ENCODE measurements at regions not wholly inside any gene's neighbourhood (a gene's known extent, or its start where the extent isn't known, plus 50 kb on each side); places are given as distances from the start of the nearest gene placed in this dataset.
A peak's percentile ranks its signal among the peaks of the same experiment; 100 is the strongest.
"Not testable (repeated sequence)": the region's sequence is repeated elsewhere in the genome, so short reads cannot be mapped to it uniquely, and the experiment has no call there.

- no peak for DNase-seq
These were observed 171.2 kb downstream of the TEX29 start for GRCh38 chr13:111491659-111492058.

DNA sequence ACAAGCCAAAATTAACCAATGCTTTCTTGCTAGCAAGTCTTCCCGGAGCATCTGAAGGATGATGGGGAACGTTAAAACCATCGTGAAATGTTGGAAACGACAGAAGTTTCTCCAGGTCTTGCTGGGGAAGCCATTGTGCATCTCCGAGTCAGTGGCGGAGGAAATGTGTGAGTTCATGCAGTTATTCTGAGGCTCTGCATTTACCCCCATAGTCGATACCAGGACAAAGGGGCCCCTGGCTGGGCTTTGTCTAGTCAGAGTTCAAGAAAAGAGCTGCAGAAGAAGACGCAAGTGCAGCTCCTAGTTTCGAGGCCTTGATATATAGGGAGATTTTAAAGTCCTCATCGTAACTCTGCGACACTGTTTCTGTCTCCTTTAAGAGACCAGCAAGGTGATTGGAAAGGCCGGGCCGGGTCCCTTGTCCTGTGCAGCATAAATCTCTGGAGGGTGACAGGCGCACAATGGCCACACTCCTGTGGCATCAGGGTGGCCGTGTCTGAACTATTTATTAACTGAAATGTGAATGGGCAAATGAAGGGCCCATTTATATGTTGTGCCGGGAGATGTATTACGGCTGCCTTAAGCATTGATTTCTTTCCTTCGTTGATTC is 172.0 kb downstream of the TEX29 start:
- DNase-seq: no peak

DNA sequence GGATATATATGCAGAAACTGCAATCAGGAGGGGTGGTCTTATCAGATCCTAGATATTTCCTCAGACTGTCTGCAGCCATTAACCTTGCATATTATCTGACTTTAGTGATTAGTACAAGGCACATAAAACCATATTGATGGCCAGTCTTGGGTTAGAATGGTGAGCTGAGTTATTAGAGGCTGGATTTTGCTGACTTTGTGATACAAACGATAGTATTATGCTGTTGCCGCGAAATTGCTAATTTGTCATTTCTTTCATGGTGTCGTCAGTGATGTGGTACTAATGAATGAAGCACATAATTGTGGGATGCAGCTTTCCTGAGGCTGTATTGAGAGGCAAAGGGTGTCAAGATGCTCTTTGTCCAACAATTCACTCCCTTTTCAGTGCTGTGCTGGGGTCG is 172.5 kb downstream of the TEX29 start:
- DNase-seq: no peak

DNA sequence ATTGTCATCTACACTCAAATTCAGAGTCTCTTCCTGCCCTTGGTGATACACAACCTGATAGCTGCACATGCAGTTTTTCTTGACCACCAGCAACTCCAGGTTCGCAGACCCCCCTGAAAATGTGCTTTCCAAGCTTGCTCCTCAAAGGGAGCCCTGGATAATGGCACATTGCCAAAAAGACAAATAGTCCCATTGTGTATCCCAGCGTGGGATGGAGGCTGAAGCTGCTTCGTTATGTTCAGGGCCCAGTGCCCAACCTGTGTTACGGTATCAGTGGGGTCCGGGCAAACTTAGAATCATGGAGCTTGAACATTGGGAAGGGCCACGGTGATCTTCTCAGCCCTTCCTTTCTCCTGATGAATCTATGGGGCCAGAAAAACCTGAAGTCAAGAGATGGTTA is 173.0 kb downstream of the TEX29 start:
- DNase-seq: no peak

- DNase-seq: no peak
These were observed 174.2 kb downstream of the TEX29 start for GRCh38 chr13:111494641-111495040.

- not testable (repeated sequence) for DNase-seq
These were observed 181.4 kb downstream of the TEX29 start for GRCh38 chr13:111501596-111502535.

DNA sequence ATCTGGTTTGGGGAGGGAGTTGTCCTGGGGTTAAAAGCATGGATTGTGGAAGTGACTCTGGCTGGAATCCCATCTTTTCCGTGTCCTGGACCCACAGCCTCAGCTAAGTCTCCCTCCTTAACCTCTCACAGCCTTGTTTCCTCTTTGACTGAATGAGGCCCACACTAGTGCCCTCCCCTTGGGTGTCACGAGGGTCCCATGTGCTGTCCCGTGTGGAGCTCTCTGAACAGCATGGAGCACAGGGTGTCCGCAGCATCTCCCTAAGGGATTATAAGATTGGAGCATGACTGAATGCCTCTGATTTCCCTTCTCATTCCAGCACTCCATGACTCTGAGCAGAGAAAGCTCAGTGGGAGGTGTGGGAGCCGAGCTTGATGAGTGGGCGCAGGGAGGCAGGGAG is 182.5 kb downstream of the TEX29 start:
- DNase-seq: no peak

- peak in 2 of 58 donors; percentile 3 to 7 for DNase-seq
These were observed 182.9 kb downstream of the TEX29 start for GRCh38 chr13:111503376-111503775.

DNA sequence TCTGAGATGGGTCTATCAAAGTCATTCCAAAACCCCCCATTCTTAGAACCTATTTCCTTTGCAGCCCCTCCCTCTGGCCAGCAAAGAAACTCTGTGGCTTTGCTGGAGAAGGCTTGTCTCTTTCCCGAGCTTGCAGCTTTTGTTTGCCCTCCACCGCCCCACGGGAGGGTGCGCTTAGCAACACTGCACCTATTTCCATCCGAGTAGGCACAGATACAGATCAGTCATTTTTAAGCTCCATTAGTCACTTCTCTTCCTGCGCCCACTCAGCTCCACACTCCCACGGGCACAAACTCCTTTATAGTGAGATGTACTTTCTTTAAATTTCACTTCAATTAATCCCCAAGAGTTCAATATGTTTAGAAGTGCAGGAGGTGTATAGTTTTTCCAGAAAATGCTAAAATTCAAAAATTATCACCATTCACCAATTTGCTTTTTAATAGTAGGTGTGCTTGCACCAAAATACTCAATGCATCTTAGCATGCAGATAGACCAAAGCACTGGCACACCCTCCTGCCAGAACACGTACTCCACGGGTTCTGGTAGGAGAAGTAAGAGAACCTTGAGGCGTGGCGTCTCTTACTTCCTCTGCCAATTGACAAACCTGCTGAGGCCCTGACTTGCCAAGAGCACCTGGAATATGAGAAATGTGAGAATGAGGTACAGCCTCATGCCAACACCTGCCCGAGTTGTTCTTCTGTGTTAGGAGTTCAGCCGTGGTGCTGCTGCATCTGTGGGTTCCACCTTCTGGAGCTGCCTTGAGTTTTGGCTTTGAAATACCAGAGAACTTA is 183.7 kb downstream of the TEX29 start:
- DNase-seq: peak in 14 of 58 donors; percentile 8 to 62 (median 38)

DNA sequence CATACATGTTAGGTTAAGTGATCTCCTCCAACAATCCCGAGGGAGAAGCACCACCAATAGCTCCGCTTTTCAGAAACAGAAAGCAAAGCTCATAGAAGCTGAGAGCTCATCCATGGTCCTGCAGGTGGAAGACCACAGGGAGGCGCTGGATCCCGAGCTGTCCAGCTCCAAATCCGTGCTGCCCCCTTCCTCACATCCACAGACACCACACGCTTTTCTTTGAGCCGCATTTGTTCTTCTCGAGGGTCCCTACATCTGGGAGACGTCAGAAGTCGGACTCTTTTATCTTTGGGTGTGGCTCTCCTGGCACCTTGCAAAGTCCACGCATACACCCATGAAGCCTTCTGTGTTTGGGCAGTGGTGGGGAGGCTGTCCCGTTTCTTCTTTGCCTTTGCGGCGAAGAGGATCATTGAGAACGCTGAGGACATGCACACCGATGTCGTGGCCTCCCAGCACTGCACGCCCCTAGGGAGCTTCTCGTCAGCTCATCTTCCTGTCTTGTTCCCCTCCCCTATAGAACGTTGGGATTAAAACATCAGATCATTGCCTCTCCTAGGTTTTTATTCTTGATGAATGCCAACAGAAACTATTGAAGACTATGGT is 184.8 kb downstream of the TEX29 start:
- DNase-seq: no peak

DNA sequence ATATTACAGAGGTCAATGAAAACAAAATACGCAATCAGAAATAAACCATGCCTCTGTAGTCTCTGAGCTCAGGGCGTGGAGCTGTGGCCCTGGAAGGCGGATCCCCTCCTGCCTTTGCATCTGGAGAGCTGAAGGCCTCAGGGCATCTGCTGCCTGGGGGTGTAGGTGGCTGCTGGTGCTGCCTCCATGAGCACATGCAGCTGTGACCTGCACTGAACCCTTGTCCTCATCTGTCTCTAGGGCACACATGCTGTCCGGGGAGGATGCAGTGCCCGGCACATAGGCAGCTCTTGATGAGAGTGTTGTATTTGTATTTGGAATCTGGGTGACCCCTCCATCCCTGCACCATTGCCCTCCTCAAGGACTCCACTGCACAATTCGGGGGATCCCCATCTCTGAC is 185.7 kb downstream of the TEX29 start:
- no peak for DNase-seq

DNA sequence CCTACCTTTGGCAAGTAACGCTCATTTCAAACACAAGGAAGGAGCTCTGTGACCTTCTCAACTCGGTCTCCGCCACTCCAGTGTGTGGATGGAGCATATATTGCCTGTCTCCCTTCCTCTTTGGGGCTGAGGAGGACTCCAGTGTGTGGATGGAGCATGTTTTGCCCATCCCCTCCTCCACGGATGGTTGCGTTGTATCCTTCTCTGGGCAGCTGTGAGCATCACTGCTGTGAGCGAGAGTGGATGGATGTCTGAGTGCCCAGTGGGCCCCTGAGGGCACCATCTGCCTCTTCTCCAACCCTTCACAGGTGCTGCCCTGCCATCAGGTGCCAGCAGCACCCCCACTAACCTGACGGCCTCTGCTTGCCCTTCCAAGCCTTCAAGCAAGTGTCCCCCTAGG is 186.2 kb downstream of the TEX29 start:
- DNase-seq: no peak

- DNase-seq: no peak
These were observed 187.9 kb downstream of the TEX29 start for GRCh38 chr13:111508164-111508870.

GRCh38 chr13:111508902-111509509 is 188.6 kb downstream of the TEX29 start:
- no peak for DNase-seq

DNA sequence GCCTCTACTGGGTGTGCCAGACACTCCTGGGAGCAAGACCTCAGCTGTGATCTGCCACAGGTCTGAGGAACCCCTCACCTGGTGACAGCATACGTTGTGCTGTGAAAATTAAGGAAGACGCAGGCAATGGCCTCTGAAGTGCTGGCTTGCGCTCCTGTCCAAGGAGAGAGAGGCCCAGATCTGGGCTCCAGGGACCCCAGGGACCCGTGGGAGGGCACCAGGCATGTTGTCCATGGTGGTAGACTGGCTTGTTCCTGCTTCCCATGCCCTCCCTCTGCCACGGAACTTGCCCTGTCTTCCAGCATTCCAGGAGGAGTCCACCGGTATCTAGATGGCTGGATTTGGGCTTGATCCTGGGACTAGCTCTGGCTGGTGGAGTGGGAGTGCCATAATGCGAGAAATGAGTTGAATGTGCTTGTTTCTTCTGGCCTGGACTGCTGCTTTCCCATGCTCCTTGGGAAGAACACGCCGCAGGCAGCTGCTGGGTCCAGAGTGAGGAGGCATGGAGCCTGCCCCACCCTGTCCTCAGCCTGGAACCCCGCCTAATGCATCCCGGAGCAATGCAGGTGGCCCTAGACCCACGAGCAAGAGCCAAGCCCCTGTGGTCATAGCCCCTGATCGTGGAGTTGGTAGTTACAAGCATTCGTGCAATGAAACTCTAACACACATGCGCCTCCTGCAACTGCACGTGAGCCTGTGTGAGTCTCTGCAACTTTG is 190.2 kb downstream of the TEX29 start:
- no peak for DNase-seq

DNA sequence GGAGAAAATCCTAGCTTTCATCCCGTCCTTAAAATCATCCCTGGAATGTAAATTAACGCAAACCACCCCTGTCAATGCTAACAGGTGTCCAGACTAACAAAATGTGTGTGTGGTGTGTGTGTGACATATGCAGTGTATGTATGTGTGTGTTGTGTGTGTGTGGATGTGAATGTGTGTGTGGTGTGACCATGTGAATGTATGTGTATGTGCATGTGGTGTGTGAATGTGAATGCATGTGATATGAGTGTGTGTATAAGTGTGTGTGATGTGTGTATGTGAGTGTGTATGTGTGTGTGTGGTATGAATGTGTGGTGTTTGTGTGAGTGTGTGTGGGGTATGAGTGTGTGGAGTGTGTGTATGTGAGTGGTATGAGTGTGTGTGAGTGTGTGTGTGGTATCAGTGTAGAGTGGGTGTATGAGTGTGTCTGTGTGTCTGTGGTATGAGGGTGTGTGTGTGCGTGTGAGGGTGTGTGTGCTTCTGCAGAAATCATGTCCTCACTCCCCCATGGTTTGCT is 190.8 kb downstream of the TEX29 start:
- DNase-seq: no peak

DNA sequence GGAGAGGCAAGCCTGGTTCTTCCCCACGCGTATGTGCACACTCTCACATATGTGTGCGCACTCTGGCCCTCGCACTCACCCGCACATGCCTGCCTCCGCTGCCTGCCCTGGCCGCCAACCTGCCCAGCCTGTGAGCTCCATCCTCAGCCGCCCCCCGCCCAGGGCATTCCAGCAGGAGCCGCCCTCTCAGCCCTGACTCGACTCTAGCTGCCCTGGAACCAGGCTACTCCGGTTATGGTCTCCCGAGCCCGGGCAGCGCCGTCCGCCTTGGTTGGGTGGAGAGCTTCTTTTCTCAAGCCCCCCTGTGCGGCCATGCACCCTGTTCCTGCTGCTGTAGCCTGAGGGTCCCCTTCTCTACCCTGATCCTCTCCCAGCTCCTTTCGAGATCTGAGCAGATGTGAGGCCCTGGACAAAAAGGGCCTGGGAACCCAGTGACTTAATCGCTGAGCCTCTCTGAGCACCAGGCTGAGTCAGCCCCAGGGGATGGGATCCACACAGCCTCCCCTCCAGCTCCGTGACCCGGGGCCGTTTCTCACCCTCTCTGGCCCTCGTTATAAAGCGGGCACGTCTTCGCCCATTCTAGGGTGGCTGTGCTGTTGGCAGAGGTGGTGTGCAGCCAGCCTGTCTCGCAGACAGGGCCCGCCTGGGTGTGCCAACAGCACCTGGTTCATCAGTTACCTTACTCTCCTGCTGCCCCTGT is 191.5 kb downstream of the TEX29 start:
- no peak for DNase-seq

- no peak for DNase-seq
These were observed 192.3 kb downstream of the TEX29 start for GRCh38 chr13:111512707-111513106.
